DND-41 (cell line): ENCODE measurements at regions not wholly inside any gene's neighbourhood (a gene's known extent, or its start where the extent isn't known, plus 50 kb on each side); places are given as distances from the start of the nearest gene placed in this dataset.

ENCODE experiments used
- EZH2 ChIP-seq: IDR thresholded peaks from 3 replicates; pipeline ENCODE4 v1.6.1; 2012; ENCODE audit warnings: borderline replicate concordance, low read depth, mild to moderate bottlenecking, moderate library complexity, low read length, inconsistent platforms; ENCODE audit not compliant: severe bottlenecking
- TF ChIP-seq, protein P1 (sequence below): IDR thresholded peaks from 2 replicates; pipeline ENCODE4 v1.5.1; 2012; ENCODE audit warnings: borderline replicate concordance, low read length, moderate library complexity, mild to moderate bottlenecking; ENCODE audit not compliant: poor library complexity, severe bottlenecking; ENCODE audit errors: extremely low read depth

DNA sequence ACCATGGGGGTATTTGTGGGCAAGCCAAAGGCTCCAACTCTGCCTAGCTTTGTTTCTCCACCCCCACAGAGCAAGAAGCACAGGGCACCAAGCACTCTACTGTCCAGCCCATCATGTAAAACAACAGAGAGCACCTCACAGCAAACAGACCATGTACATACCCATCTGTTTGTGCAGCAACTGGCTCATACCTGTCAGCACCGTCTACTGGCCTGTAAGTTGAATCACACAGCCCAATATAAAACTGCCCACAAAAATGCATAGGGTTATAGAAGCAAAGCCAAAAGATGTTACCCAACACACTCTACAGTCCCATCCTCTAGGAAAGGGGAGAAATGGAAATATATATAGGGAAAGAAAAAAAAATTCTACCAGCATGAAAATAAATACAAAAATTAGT, 139.7 kb upstream of the CPNE4 start:
- TF ChIP-seq, protein P1, sequence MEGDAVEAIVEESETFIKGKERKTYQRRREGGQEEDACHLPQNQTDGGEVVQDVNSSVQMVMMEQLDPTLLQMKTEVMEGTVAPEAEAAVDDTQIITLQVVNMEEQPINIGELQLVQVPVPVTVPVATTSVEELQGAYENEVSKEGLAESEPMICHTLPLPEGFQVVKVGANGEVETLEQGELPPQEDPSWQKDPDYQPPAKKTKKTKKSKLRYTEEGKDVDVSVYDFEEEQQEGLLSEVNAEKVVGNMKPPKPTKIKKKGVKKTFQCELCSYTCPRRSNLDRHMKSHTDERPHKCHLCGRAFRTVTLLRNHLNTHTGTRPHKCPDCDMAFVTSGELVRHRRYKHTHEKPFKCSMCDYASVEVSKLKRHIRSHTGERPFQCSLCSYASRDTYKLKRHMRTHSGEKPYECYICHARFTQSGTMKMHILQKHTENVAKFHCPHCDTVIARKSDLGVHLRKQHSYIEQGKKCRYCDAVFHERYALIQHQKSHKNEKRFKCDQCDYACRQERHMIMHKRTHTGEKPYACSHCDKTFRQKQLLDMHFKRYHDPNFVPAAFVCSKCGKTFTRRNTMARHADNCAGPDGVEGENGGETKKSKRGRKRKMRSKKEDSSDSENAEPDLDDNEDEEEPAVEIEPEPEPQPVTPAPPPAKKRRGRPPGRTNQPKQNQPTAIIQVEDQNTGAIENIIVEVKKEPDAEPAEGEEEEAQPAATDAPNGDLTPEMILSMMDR, result no peak
- TF ChIP-seq EZH2, result no peak
